ENCODE measurements at regions not wholly inside any gene's neighbourhood (a gene's known extent, or its start where the extent isn't known, plus 50 kb on each side); places are given as distances from the start of the nearest gene placed in this dataset.

- H3K4me1 ChIP-seq (replicated peaks in 1 of 2; ENCODE audit: control insufficient read depth in 2 of 2, insufficient read depth in 2 of 2, low read length in 2 of 2), result no peaks in the 10 kb centered on the region
- WGBS (ENCODE audit: insufficient coverage, low coverage, missing lambda C conversion rate), result 0% methylated on average over 3 of the region's 3 CpGs
Measured at GRCh38 chrX:44071070-44071645, 98.0 kb upstream of the NDP start.

GRCh38 chrX:44068043-44068442 lies 94.9 kb upstream of the NDP start:
- no peak overlapping the region for H3K27ac ChIP-seq (ENCODE audit: extremely low read depth, low read depth, low read length)
- H3K36me3 ChIP-seq (ENCODE audit: control insufficient read depth, insufficient read depth, low read length), result no peaks in the 10 kb centered on the region
- H2AFZ ChIP-seq (ENCODE audit: low read depth, low read length), result no peak overlapping the region
- intact Hi-C loops (cut with micrococcal nuclease) (loop anchor here (5.0 kb wide), 1 partner anchor 51 kb away; no protein-coding TSS in a partner anchor), in situ Hi-C loops (cut with MboI) (no loop called here)
- ATAC-seq, result no peak
- DNase-seq (ENCODE audit: extremely low read depth in 1 of 4, low spot score in 3 of 4), result no peak
- no peaks in the 10 kb centered on the region for H3K79me2 ChIP-seq (ENCODE audit: control insufficient read depth, insufficient read depth, low read length)
- no peak overlapping the region for H3K9ac ChIP-seq (ENCODE audit: insufficient read depth in 1 of 2, low read depth in 2 of 2, low read length in 2 of 2)
- TF ChIP-seq TFE3 (CRISPR knock-in tag; IDR thresholded peaks at IDR 0.05), result peak; percentile 69
- no peak for TF ChIP-seq GATAD2A (IDR thresholded peaks at IDR 0.05)
- peak; percentile 56 for TF ChIP-seq RAD51 (IDR thresholded peaks at IDR 0.05; ENCODE audit: borderline replicate concordance, low read depth)
- 0 out of 2 replicates have a peak, but pooled peaks have one; percentile 12 for TF ChIP-seq USF2 (CRISPR knock-in tag; IDR thresholded peaks at IDR 0.05)
- H4K20me1 ChIP-seq (replicated peaks; ENCODE audit: control insufficient read depth, insufficient read depth, low read length), result no peaks in the 10 kb centered on the region
- no peak overlapping the region for H3K4me3 ChIP-seq
- no TSS peak for BruUV-seq (replicated peaks)
- POLR2A ChIA-PET, result interaction anchor here (0.5 kb wide), 1 partner anchor 18 kb away, joined by 3 read pairs; no protein-coding TSS in a partner anchor
- no peak overlapping the region for H3K4me2 ChIP-seq (ENCODE audit: insufficient read depth, low read length)
- no peaks in the 10 kb centered on the region for H3K9me1 ChIP-seq (ENCODE audit: control insufficient read depth, insufficient read depth, low read length)
- FAIRE-seq, result no peak
- H3K4me1 ChIP-seq (replicated peaks in 1 of 2; ENCODE audit: control insufficient read depth in 2 of 2, insufficient read depth in 2 of 2, low read length in 2 of 2), result no peaks in the 10 kb centered on the region
- WGBS (ENCODE audit: insufficient coverage, low coverage, missing lambda C conversion rate), result 6% methylated on average over 2 of the region's 2 CpGs
- H3K9me3 ChIP-seq (replicated peaks; ENCODE audit: control insufficient read depth, insufficient read depth, low read depth, low read length), result no peaks in the 10 kb centered on the region
- H3K27me3 ChIP-seq (ENCODE audit: control insufficient read depth in 2 of 2, insufficient read depth in 2 of 2, low read length in 2 of 2), result peaks cover 0 to 3% of the 10 kb centered on the region in 2 experiments; a peak in 1 of 5 replicates
- CTCF ChIA-PET (ENCODE audit: low intra/inter-chr PET ratio), result no interaction called here

More at GRCh38 chrX:44071070-44071645, 98.0 kb upstream of the NDP start:
- H3K27me3 ChIP-seq (ENCODE audit: control insufficient read depth in 2 of 2, insufficient read depth in 2 of 2, low read length in 2 of 2), result no peaks in the 10 kb centered on the region
- intact Hi-C loops (cut with micrococcal nuclease), result no loop called here
- FAIRE-seq (no peak), DNase-seq (ENCODE audit: extremely low read depth in 1 of 4, low spot score in 3 of 4) (no peak), ATAC-seq (no peak)
- H3K9me3 ChIP-seq (replicated peaks; ENCODE audit: control insufficient read depth, insufficient read depth, low read depth, low read length), result no peaks in the 10 kb centered on the region
- BruUV-seq (replicated peaks), result no TSS peak
- H3K9me1 ChIP-seq (ENCODE audit: control insufficient read depth, insufficient read depth, low read length), result no peaks in the 10 kb centered on the region
- no peak overlapping the region for H3K4me3 ChIP-seq
- H3K4me2 ChIP-seq (ENCODE audit: insufficient read depth, low read length), result no peak overlapping the region
- no peak overlapping the region for H3K27ac ChIP-seq (ENCODE audit: extremely low read depth, low read depth, low read length)
- TF ChIP-seq PHF21A (IDR thresholded peaks at IDR 0.05; ENCODE audit: borderline replicate concordance, low read depth) (no peak), OTX1 (CRISPR knock-in tag; IDR thresholded peaks at IDR 0.05) (no peak), TAF15 (IDR thresholded peaks at IDR 0.05; ENCODE audit: low read depth, low read length) (no peak), MTA1 (IDR thresholded peaks at IDR 0.05; ENCODE audit: borderline replicate concordance) (no peak), PML (IDR thresholded peaks at IDR 0.05; ENCODE audit: low read length) (no peak), XRCC4 (IDR thresholded peaks at IDR 0.05; ENCODE audit: extremely low read depth, insufficient read depth, insufficient read length) (no peak), C11orf30 (IDR thresholded peaks at IDR 0.05; ENCODE audit: low read depth) (peak; percentile 54), MAFG (tag; conservative IDR thresholded peaks at IDR 0.05) (peak; percentile 50; the same call in 1 of the 2 replicates), MAFF (IDR thresholded peaks at IDR 0.05; ENCODE audit: low read length) (peak; percentile 30; the same call in 1 of the 2 replicates), ZNF3 (CRISPR knock-in tag; IDR thresholded peaks at IDR 0.05) (no peak), DPF2 (IDR thresholded peaks at IDR 0.05) (no peak), ZNF316 (IDR thresholded peaks at IDR 0.05) (peak; percentile 74)
- H4K20me1 ChIP-seq (replicated peaks; ENCODE audit: control insufficient read depth, insufficient read depth, low read length), result no peaks in the 10 kb centered on the region
- ChIA-PET POLR2A (no interaction called here), CTCF (ENCODE audit: low intra/inter-chr PET ratio) (no interaction called here)
- no peaks in the 10 kb centered on the region for H3K79me2 ChIP-seq (ENCODE audit: control insufficient read depth, insufficient read depth, low read length)
- no peak overlapping the region for H2AFZ ChIP-seq (ENCODE audit: low read depth, low read length)
- H3K9ac ChIP-seq (ENCODE audit: insufficient read depth in 1 of 2, low read depth in 2 of 2, low read length in 2 of 2), result no peak overlapping the region
- no peaks in the 10 kb centered on the region for H3K36me3 ChIP-seq (ENCODE audit: control insufficient read depth, insufficient read depth, low read length)
- in situ Hi-C loops (cut with MboI), result no loop called here
